HEK293 (cell line): ENCODE measurements at regions not wholly inside any gene's neighbourhood (a gene's known extent, or its start where the extent isn't known, plus 50 kb on each side); places are given as distances from the start of the nearest gene placed in this dataset.

ENCODE experiments used
- KLF1 ChIP-seq: fragments of 450-650 bp; formaldehyde crosslinking; IDR thresholded peaks from 2 replicates; pipeline ENCODE4 v1.5.1; 2016; ENCODE audit warnings: missing biosample characterization, missing genetic modification characterization
- KLF16 ChIP-seq: fragments of 450-650 bp; formaldehyde crosslinking; IDR thresholded peaks from 2 replicates; pipeline ENCODE4 v1.5.1; 2017; ENCODE audit warnings: missing biosample characterization, missing genetic modification characterization
- KLF8 ChIP-seq: fragments of 450-650 bp; formaldehyde crosslinking; IDR thresholded peaks from 2 replicates; pipeline ENCODE4 v1.5.1; 2016; ENCODE audit warnings: missing biosample characterization, missing genetic modification characterization
- KLF9 ChIP-seq: fragments of 450-650 bp; formaldehyde crosslinking; IDR thresholded peaks from 2 replicates; pipeline ENCODE4 v1.5.1; 2016; ENCODE audit warnings: missing biosample characterization, missing genetic modification characterization, low read depth
- MEIS1 ChIP-seq: sonication (generic); formaldehyde crosslinking; IDR thresholded peaks from 2 replicates; pipeline ENCODE4 v1.8.1; 2022; ENCODE audit warnings: missing genetic modification reagents, mild to moderate bottlenecking, borderline replicate concordance
- MYNN ChIP-seq: fragments of 450-650 bp; formaldehyde crosslinking; IDR thresholded peaks from 2 replicates; pipeline ENCODE4 v1.5.1; 2016; ENCODE audit warnings: missing biosample characterization, missing genetic modification characterization, borderline replicate concordance
- PBX3 ChIP-seq: sonication (generic); formaldehyde crosslinking; IDR thresholded peaks from 2 replicates; pipeline ENCODE4 v1.8.1; 2022; ENCODE audit warnings: mild to moderate bottlenecking, moderate library complexity, missing genetic modification reagents
- PRDM1 ChIP-seq: fragments of 450-650 bp; formaldehyde crosslinking; IDR thresholded peaks from 2 replicates; pipeline ENCODE4; 2016; ENCODE audit warnings: missing biosample characterization, missing genetic modification characterization
- SALL2 ChIP-seq: fragments of 450-650 bp; formaldehyde crosslinking; IDR thresholded peaks from 2 replicates; pipeline ENCODE4 v1.5.0; 2017; ENCODE audit warnings: missing biosample characterization, mild to moderate bottlenecking, missing genetic modification characterization, borderline replicate concordance
- SP2 ChIP-seq: fragments of 450-650 bp; formaldehyde crosslinking; IDR thresholded peaks from 2 replicates; pipeline ENCODE4 v1.5.1; 2016; ENCODE audit warnings: missing biosample characterization, missing genetic modification characterization
- SP7 ChIP-seq: fragments of 450-650 bp; formaldehyde crosslinking; IDR thresholded peaks from 2 replicates; pipeline ENCODE4 v1.5.1; 2016; ENCODE audit warnings: missing biosample characterization, missing genetic modification characterization
- TCF7L2 ChIP-seq: IDR thresholded peaks from 2 replicates; pipeline ENCODE4 v1.6.1; 2011; ENCODE audit warnings: low read depth, mild to moderate bottlenecking, inconsistent platforms, low read length, moderate library complexity, borderline replicate concordance
- ZBTB26 ChIP-seq: fragments of 450-650 bp; formaldehyde crosslinking; optimal IDR thresholded peaks from 2 replicates; pipeline ENCODE3; 2016; ENCODE audit warnings: missing biosample characterization, mild to moderate bottlenecking, missing genetic modification characterization
- ZBTB6 ChIP-seq: fragments of 450-650 bp; formaldehyde crosslinking; IDR thresholded peaks from 2 replicates; pipeline ENCODE4 v1.5.1; 2017; ENCODE audit warnings: missing biosample characterization, missing genetic modification characterization
- ZFHX2 ChIP-seq: fragments of 450-650 bp; formaldehyde crosslinking; conservative IDR thresholded peaks from 2 replicates; pipeline ENCODE4 v1.5.1; 2016; ENCODE audit warnings: missing biosample characterization, missing genetic modification characterization
- ZFP3 ChIP-seq: fragments of 450-650 bp; formaldehyde crosslinking; IDR thresholded peaks from 2 replicates; pipeline ENCODE4 v1.5.1; 2016; ENCODE audit warnings: low read depth, missing biosample characterization, missing genetic modification characterization
- ZIC2 ChIP-seq: fragments of 450-650 bp; formaldehyde crosslinking; IDR thresholded peaks from 2 replicates; pipeline ENCODE4 v1.5.1; 2016; ENCODE audit warnings: missing biosample characterization, missing genetic modification characterization
- ZNF121 ChIP-seq: fragments of 450-650 bp; formaldehyde crosslinking; IDR thresholded peaks from 2 replicates; pipeline ENCODE4 v1.5.1; 2016; ENCODE audit warnings: missing biosample characterization, missing genetic modification characterization
- ZNF19 ChIP-seq: fragments of 450-650 bp; formaldehyde crosslinking; IDR thresholded peaks from 2 replicates; pipeline ENCODE4; 2016; ENCODE audit warnings: missing biosample characterization, missing genetic modification characterization, low read depth
- ZNF2 ChIP-seq: fragments of 450-650 bp; formaldehyde crosslinking; IDR thresholded peaks from 2 replicates; pipeline ENCODE4 v1.5.1; 2016; ENCODE audit warnings: missing biosample characterization, missing genetic modification characterization
- ZNF23 ChIP-seq: fragments of 450-650 bp; formaldehyde crosslinking; IDR thresholded peaks from 2 replicates; pipeline ENCODE4 v1.5.1; 2016; ENCODE audit warnings: missing biosample characterization, missing genetic modification characterization, borderline replicate concordance
- ZNF24 ChIP-seq: fragments of 450-650 bp; formaldehyde crosslinking; IDR thresholded peaks from 2 replicates; pipeline ENCODE4 v1.5.1; 2016; ENCODE audit warnings: missing biosample characterization, missing genetic modification characterization
- ZNF398 ChIP-seq: fragments of 450-650 bp; formaldehyde crosslinking; IDR thresholded peaks from 2 replicates; pipeline ENCODE4 v1.5.1; 2017; ENCODE audit warnings: missing biosample characterization, missing genetic modification characterization
- ZNF473 ChIP-seq: fragments of 450-650 bp; formaldehyde crosslinking; IDR thresholded peaks from 2 replicates; pipeline ENCODE4 v1.5.1; 2017; ENCODE audit warnings: missing biosample characterization, missing genetic modification characterization
- ZNF501 ChIP-seq: fragments of 450-650 bp; formaldehyde crosslinking; IDR thresholded peaks from 2 replicates; pipeline ENCODE4 v1.5.1; 2016; ENCODE audit warnings: missing biosample characterization, missing genetic modification characterization
- ZNF513 ChIP-seq: fragments of 450-650 bp; IDR thresholded peaks from 2 replicates; pipeline ENCODE4 v1.5.1; 2018; ENCODE audit warnings: missing biosample characterization, missing genetic modification characterization
- ZNF610 ChIP-seq: fragments of 450-650 bp; formaldehyde crosslinking; IDR thresholded peaks from 2 replicates; pipeline ENCODE4 v1.5.1; 2016; ENCODE audit warnings: missing biosample characterization, missing genetic modification characterization, borderline replicate concordance
- ZNF621 ChIP-seq: fragments of 450-650 bp; formaldehyde crosslinking; IDR thresholded peaks from 2 replicates; pipeline ENCODE4 v1.5.1; 2017; ENCODE audit warnings: missing biosample characterization, missing genetic modification characterization
- ZNF701 ChIP-seq: fragments of 450-650 bp; formaldehyde crosslinking; IDR thresholded peaks from 2 replicates; pipeline ENCODE4 v1.5.1; 2016; ENCODE audit warnings: missing biosample characterization, missing genetic modification characterization
- ZNF704 ChIP-seq: fragments of 450-650 bp; formaldehyde crosslinking; IDR thresholded peaks from 2 replicates; pipeline ENCODE4 v1.5.1; 2016; ENCODE audit warnings: missing biosample characterization, missing genetic modification characterization
- ZNF707 ChIP-seq: fragments of 450-650 bp; formaldehyde crosslinking; IDR thresholded peaks from 2 replicates; pipeline ENCODE4 v1.5.1; 2016; ENCODE audit warnings: missing biosample characterization, missing genetic modification characterization
- ZNF792 ChIP-seq: fragments of 450-650 bp; formaldehyde crosslinking; IDR thresholded peaks from 2 replicates; pipeline ENCODE4 v1.5.1; 2016; ENCODE audit warnings: missing biosample characterization, missing genetic modification characterization
- ZXDB ChIP-seq: fragments of 450-650 bp; formaldehyde crosslinking; IDR thresholded peaks from 2 replicates; pipeline ENCODE4 v1.5.1; 2016; ENCODE audit warnings: missing biosample characterization, missing genetic modification characterization

GRCh38 chr15:98548139-98548971 lies 100.0 kb upstream of the IGF1R start (continued):
- 0 out of 2 replicates have a peak, but pooled peaks have one; percentile 28 for TF ChIP-seq ZNF513
- peak; percentile 89 for TF ChIP-seq SP7 (tag by site-specific recombination)
- TF ChIP-seq ZNF707 (tag by site-specific recombination) = no peak
- TF ChIP-seq ZNF621 = no peak
- peak; percentile 39; the same call in 1 of the 2 replicates for TF ChIP-seq ZNF792 (tag by site-specific recombination)
- peak; percentile 76; the same call in 1 of the 2 replicates for TF ChIP-seq ZNF2 (tag by site-specific recombination)
- peak; percentile 74 for TF ChIP-seq SP2 (tag by site-specific recombination)
- TF ChIP-seq ZIC2 (tag by site-specific recombination) = peak; percentile 69
- peak; percentile 59; the same call in 1 of the 2 replicates for TF ChIP-seq KLF16 (tag by site-specific recombination)
- no peak for TF ChIP-seq MEIS1 (CRISPR knock-in tag)
- peak; percentile 70; the same call in 1 of the 2 replicates for TF ChIP-seq PBX3
- TF ChIP-seq ZNF24 (tag by site-specific recombination) = peak; percentile 77; the same call in 1 of the 2 replicates
- peak; percentile 96 for TF ChIP-seq ZFHX2 (tag by site-specific recombination)
- TF ChIP-seq ZNF23 = no peak
- peak; percentile 61 for TF ChIP-seq KLF8 (tag by site-specific recombination)
- TF ChIP-seq TCF7L2 = no peak
- no peak for TF ChIP-seq PRDM1 (tag by site-specific recombination)
- TF ChIP-seq KLF1 (tag by site-specific recombination) = peak; percentile 58
- TF ChIP-seq SALL2 (tag by site-specific recombination) = no peak
- TF ChIP-seq MYNN = 0 out of 2 replicates have a peak, but pooled peaks have one; percentile 11
- TF ChIP-seq ZBTB6 (tag by site-specific recombination) = peak; percentile 34; the same call in 1 of the 2 replicates
- TF ChIP-seq ZFP3 (tag by site-specific recombination) = no peak
- no peak for TF ChIP-seq ZNF473 (tag by site-specific recombination)
- peak; percentile 81 for TF ChIP-seq ZBTB26 (tag by site-specific recombination)
- TF ChIP-seq ZXDB (tag by site-specific recombination) = peak; percentile 82
- peak; percentile 51; the same call in 1 of the 2 replicates for TF ChIP-seq KLF9 (tag by site-specific recombination)
- TF ChIP-seq ZNF398 (tag by site-specific recombination) = peak; percentile 60
- no peak for TF ChIP-seq ZNF121 (tag by site-specific recombination)
- TF ChIP-seq ZNF501 (tag by site-specific recombination) = peak; percentile 89
- TF ChIP-seq ZNF701 = no peak
- TF ChIP-seq ZNF704 (tag by site-specific recombination) = no peak
- TF ChIP-seq ZNF610 = peak; percentile 70; the same call in 1 of the 2 replicates
- no peak for TF ChIP-seq ZNF19 (tag by site-specific recombination)
